CD14-positive monocyte (primary cell): ENCODE measurements at regions not wholly inside any gene's neighbourhood (a gene's known extent, or its start where the extent isn't known, plus 50 kb on each side); places are given as distances from the start of the nearest gene placed in this dataset.

ENCODE experiments used
- DNase-seq, 3 donors: peaks; one replicate each; pipeline ENCODE4 v3.0.0-alpha.2; 2011 to 2022
- H2AFZ ChIP-seq: 2 replicates; pipeline ENCODE4 v1.6.0; 2012; ENCODE audit warnings: mild to moderate bottlenecking, low read depth, low read length, inconsistent platforms; ENCODE audit not compliant: insufficient read depth, poor library complexity, severe bottlenecking
- H3K27ac ChIP-seq, 2 donors: 1 replicate in 1 of 2; 2 replicates in 1 of 2; pipeline ENCODE4 v1.5.1; 2012 to 2013; ENCODE audit warnings: low read length in 2 of 2, control low read depth in 1 of 2, inconsistent platforms in 1 of 2, low read depth in 1 of 2, mild to moderate bottlenecking in 1 of 2
- H3K27me3 ChIP-seq, 2 donors: one replicate each; pipeline versions ENCODE4 v1.6.0 to v1.6.1; 2011 to 2013; ENCODE audit warnings: low read length in 2 of 2; ENCODE audit not compliant: control insufficient read depth in 2 of 2, insufficient read depth in 2 of 2
- H3K36me3 ChIP-seq, 2 donors: replicated peaks in 1 of 2; 1 replicate in 1 of 2; 2 replicates in 1 of 2; pipeline versions ENCODE4 v1.5.1 to v1.6.1; 2012 to 2013; ENCODE audit warnings: low read length in 2 of 2, control low read depth in 1 of 2, inconsistent platforms in 1 of 2, mild to moderate bottlenecking in 1 of 2; ENCODE audit not compliant: insufficient read depth in 2 of 2, control insufficient read depth in 1 of 2
- H3K4me1 ChIP-seq, 2 donors: 1 replicate in 1 of 2; 2 replicates in 1 of 2; pipeline versions ENCODE4 v1.5.1 to v1.6.1; 2012 to 2013; ENCODE audit warnings: low read length in 2 of 2, control low read depth in 1 of 2, inconsistent platforms in 1 of 2, mild to moderate bottlenecking in 1 of 2, moderate library complexity in 1 of 2; ENCODE audit not compliant: insufficient read depth in 2 of 2, control insufficient read depth in 1 of 2
- H3K4me2 ChIP-seq: replicated peaks from 2 replicates; pipeline ENCODE3; 2012; ENCODE audit warnings: low read length, moderate library complexity, mild to moderate bottlenecking; ENCODE audit not compliant: poor library complexity, severe bottlenecking; ENCODE audit errors: extremely low read depth
- H3K4me3 ChIP-seq, 3 experiments: fragments of 200-600 bp in 1 of 3; sonication (generic) in 1 of 3; replicated peaks in 1 of 3; 1 replicate in 2 of 3; 2 replicates in 1 of 3; pipeline ENCODE4 v1.5.1; 2011 to 2013; ENCODE audit warnings: low read length in 3 of 3, mild to moderate bottlenecking in 3 of 3, control low read depth in 2 of 3, low read depth in 2 of 3, inconsistent platforms in 1 of 3, moderate library complexity in 1 of 3
- H3K79me2 ChIP-seq: 2 replicates; pipeline ENCODE4 v1.6.0; 2012; ENCODE audit warnings: mild to moderate bottlenecking, control low read depth, inconsistent platforms, low read length, moderate library complexity; ENCODE audit not compliant: insufficient read depth
- H3K9ac ChIP-seq: 2 replicates; pipeline ENCODE4 v1.6.0; 2017; ENCODE audit warnings: low read length, mild to moderate bottlenecking; ENCODE audit not compliant: insufficient read depth, poor library complexity, severe bottlenecking
- H3K9me3 ChIP-seq, 2 donors: replicated peaks in 1 of 2; 1 replicate in 1 of 2; 2 replicates in 1 of 2; pipeline versions ENCODE4 v1.5.1 to v1.6.1; 2012 to 2013; ENCODE audit warnings: low read length in 2 of 2, control low read depth in 1 of 2; ENCODE audit not compliant: control insufficient read depth in 1 of 2, insufficient read depth in 1 of 2
- H4K20me1 ChIP-seq: 2 replicates; pipeline ENCODE4 v1.6.0; 2012; ENCODE audit warnings: mild to moderate bottlenecking, low read length, control low read depth, moderate library complexity; ENCODE audit not compliant: insufficient read depth
- H3K27ac Mint-ChIP-seq, 7 donors: one replicate each; pipeline ENCODE4 v1.8.0; 2020; ENCODE audit warnings: mild to moderate bottlenecking in 7 of 7, mixed read lengths in 7 of 7, moderate library complexity in 6 of 7, inconsistent platforms in 2 of 7
- H3K27me3 Mint-ChIP-seq, 3 donors: one replicate each; pipeline ENCODE4 v1.8.0; 2021 to 2022; ENCODE audit warnings: low read depth in 3 of 3, mild to moderate bottlenecking in 3 of 3, mixed read lengths in 3 of 3, moderate library complexity in 3 of 3, inconsistent platforms in 1 of 3
- H3K36me3 Mint-ChIP-seq, 2 donors: one replicate each; pipeline ENCODE4 v1.8.0; 2020; ENCODE audit warnings: mixed read lengths in 2 of 2, inconsistent platforms in 1 of 2, mild to moderate bottlenecking in 1 of 2
- H3K4me1 Mint-ChIP-seq: one replicate; pipeline ENCODE4 v1.8.0; 2020; ENCODE audit warnings: mild to moderate bottlenecking, mixed read lengths
- H3K4me3 Mint-ChIP-seq, 2 donors: one replicate each; pipeline ENCODE4 v1.8.0; 2020; ENCODE audit warnings: mild to moderate bottlenecking in 2 of 2, mixed read lengths in 2 of 2, moderate library complexity in 1 of 2
- H3K9me3 Mint-ChIP-seq, 7 donors: one replicate each; pipeline ENCODE4 v1.8.0; 2020 to 2022; ENCODE audit warnings: mixed read lengths in 7 of 7, mild to moderate bottlenecking in 6 of 7, moderate library complexity in 6 of 7, inconsistent platforms in 2 of 7
- WGBS: methylation state at CpG from one replicate; pipeline ENCODE4 v1.1.5; 2013; ENCODE audit warnings: missing lambda C conversion rate; ENCODE audit not compliant: insufficient coverage; 5-methylcytosine and 5-hydroxymethylcytosine counted together
- intact Hi-C, 2 donors: fragments of 100-400 bp; cut with micrococcal nuclease; formaldehyde crosslinking; loops; one replicate each; pipeline versions ENCODE4 v1.15.0 to v1.15.1; 2023
- TF ChIP-seq, protein P1 (sequence below): fragments of 200-600 bp; IDR thresholded peaks from one replicate; pipeline ENCODE4 v1.8.0; 2022; ENCODE audit warnings: antibody characterized with exemption, mild to moderate bottlenecking

DNA sequence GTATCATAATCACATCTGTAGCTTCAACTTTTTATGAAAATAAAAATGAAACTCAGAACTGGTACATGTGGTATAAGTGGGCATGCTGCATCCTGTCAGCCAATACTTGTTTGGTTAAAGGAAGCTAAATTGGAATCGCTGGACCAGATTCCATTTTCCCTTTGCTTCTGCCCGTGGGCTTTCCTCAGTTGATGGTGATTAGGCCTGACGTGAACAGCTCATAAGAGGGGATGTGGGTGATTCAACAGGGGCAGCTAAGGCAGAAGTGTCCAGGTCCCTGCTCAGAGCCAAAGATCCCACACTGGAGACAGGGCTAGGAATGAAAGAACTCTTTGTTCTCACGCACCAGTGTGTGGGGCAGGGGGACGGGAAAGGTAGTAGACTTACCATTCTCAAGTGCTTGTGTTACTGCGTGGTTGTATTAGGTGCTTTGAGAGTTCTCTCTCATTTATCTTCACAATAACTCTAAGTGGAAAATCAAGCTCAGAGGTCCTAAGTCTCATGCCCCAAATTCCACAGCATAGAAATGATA lies 63.2 kb upstream of the GUCY1A1 start:
- Histone ChIP-seq H3K4me1 (no peaks in the 10 kb centered on the region), H3K9ac (no peak overlapping the region), H3K9me3 (no peaks in the 10 kb centered on the region), H2AFZ (no peak overlapping the region), H3K4me2 (no peak overlapping the region), H3K27ac (no peak overlapping the region), H3K36me3 (no peaks in the 10 kb centered on the region), H4K20me1 (no peaks in the 10 kb centered on the region), H3K27me3 (no peaks in the 10 kb centered on the region), H3K4me3 (no peak overlapping the region), H3K79me2 (no peaks in the 10 kb centered on the region)
- no peaks in the 10 kb centered on the region for H3K9me3 Mint-ChIP-seq
- H3K27me3 Mint-ChIP-seq, result peaks cover 0 to 2% (median 0%) of the 10 kb centered on the region in 3 donors
- H3K36me3 Mint-ChIP-seq, result no peaks in the 10 kb centered on the region
- no peaks in the 10 kb centered on the region for H3K4me1 Mint-ChIP-seq
- H3K4me3 Mint-ChIP-seq, result no peak overlapping the region
- 40% methylated on average over 2 of the region's 6 CpGs for WGBS
- H3K27ac Mint-ChIP-seq, result no peak overlapping the region
- DNase-seq, result no peak
- intact Hi-C loops, result no loop called here
- TF ChIP-seq, protein P1, sequence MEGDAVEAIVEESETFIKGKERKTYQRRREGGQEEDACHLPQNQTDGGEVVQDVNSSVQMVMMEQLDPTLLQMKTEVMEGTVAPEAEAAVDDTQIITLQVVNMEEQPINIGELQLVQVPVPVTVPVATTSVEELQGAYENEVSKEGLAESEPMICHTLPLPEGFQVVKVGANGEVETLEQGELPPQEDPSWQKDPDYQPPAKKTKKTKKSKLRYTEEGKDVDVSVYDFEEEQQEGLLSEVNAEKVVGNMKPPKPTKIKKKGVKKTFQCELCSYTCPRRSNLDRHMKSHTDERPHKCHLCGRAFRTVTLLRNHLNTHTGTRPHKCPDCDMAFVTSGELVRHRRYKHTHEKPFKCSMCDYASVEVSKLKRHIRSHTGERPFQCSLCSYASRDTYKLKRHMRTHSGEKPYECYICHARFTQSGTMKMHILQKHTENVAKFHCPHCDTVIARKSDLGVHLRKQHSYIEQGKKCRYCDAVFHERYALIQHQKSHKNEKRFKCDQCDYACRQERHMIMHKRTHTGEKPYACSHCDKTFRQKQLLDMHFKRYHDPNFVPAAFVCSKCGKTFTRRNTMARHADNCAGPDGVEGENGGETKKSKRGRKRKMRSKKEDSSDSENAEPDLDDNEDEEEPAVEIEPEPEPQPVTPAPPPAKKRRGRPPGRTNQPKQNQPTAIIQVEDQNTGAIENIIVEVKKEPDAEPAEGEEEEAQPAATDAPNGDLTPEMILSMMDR, result no peak

GRCh38 chr4:155602351-155603140 lies 64.1 kb upstream of the GUCY1A1 start:
- H2AFZ ChIP-seq, result no peak overlapping the region
- intact Hi-C loops, result no loop called here
- no peaks in the 10 kb centered on the region for H3K9me3 Mint-ChIP-seq

More at GRCh38 chr4:155602351-155603140, 64.1 kb upstream of the GUCY1A1 start:
- Histone ChIP-seq H3K9ac (no peak overlapping the region), H3K36me3 (no peaks in the 10 kb centered on the region), H3K4me2 (no peak overlapping the region), H3K27ac (no peak overlapping the region), H3K9me3 (no peaks in the 10 kb centered on the region), H3K4me3 (no peak overlapping the region), H3K4me1 (no peaks in the 10 kb centered on the region), H4K20me1 (no peaks in the 10 kb centered on the region), H3K79me2 (no peaks in the 10 kb centered on the region), H3K27me3 (no peaks in the 10 kb centered on the region)
- no peaks in the 10 kb centered on the region for H3K4me1 Mint-ChIP-seq
- no peak overlapping the region for H3K4me3 Mint-ChIP-seq
- no peaks in the 10 kb centered on the region for H3K36me3 Mint-ChIP-seq
- TF ChIP-seq, protein P1, result no peak
- no CpG with 5 or more reads among the region's 3 CpGs for WGBS
- peak overlapping the region in 1 of 7 donors; percentile 3 for H3K27ac Mint-ChIP-seq
- H3K27me3 Mint-ChIP-seq, result peaks cover 0 to 2% (median 0%) of the 10 kb centered on the region in 3 donors
- no peak for DNase-seq
